GM12873 (cell line): ENCODE measurements at regions not wholly inside any gene's neighbourhood (a gene's known extent, or its start where the extent isn't known, plus 50 kb on each side); places are given as distances from the start of the nearest gene placed in this dataset.

ENCODE experiments used
- CTCF ChIP-seq: IDR thresholded peaks from 2 replicates; pipeline ENCODE4 v1.5.1; 2012; ENCODE audit warnings: low read depth, mild to moderate bottlenecking, moderate library complexity, low read length, control low read depth; ENCODE audit not compliant: insufficient read depth; ENCODE audit errors: missing control alignments

GRCh38 chrX:42175843-42176242 lies 252.5 kb upstream of the CASK start:
- no peak for TF ChIP-seq CTCF

- no peak for TF ChIP-seq CTCF
These were observed 228.5 kb upstream of the CASK start for GRCh38 chrX:42151808-42152207.

GRCh38 chrX:42149765-42150164 lies 226.4 kb upstream of the CASK start:
- TF ChIP-seq CTCF, result no peak

- no peak for TF ChIP-seq CTCF
These were observed 225.9 kb upstream of the CASK start for GRCh38 chrX:42149281-42149680.

- no peak for TF ChIP-seq CTCF
These were observed 220.7 kb upstream of the CASK start for GRCh38 chrX:42143866-42144592.

GRCh38 chrX:42140320-42140719 lies 217.0 kb upstream of the CASK start:
- TF ChIP-seq CTCF, result no peak

GRCh38 chrX:42135583-42136228 lies 212.4 kb upstream of the CASK start:
- no peak for TF ChIP-seq CTCF
